ENCODE measurements at regions not wholly inside any gene's neighbourhood (a gene's known extent, or its start where the extent isn't known, plus 50 kb on each side); places are given as distances from the start of the nearest gene placed in this dataset.

DNA sequence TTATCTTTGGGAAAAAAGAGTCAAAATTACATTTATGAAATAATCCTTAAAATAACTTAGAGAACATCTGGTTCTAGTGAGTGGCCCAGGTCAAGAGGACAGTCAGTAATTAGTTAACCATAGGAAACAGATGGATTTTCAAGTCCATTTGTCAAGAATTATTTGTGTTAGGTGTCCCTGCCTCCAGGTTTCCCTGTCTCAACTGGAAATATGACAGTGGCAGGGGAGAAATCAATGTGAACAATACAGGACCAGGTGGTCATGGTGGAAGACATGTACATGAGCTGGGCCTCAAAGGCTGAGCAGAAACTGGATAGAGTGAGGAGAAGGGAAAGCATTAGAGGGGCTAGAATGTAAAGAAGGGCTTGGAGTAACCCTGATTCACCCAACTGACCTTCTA, 372.6 kb downstream of the VPS13C start:
- H2AFZ ChIP-seq = no peak overlapping the region
- TF ChIP-seq, protein P1, sequence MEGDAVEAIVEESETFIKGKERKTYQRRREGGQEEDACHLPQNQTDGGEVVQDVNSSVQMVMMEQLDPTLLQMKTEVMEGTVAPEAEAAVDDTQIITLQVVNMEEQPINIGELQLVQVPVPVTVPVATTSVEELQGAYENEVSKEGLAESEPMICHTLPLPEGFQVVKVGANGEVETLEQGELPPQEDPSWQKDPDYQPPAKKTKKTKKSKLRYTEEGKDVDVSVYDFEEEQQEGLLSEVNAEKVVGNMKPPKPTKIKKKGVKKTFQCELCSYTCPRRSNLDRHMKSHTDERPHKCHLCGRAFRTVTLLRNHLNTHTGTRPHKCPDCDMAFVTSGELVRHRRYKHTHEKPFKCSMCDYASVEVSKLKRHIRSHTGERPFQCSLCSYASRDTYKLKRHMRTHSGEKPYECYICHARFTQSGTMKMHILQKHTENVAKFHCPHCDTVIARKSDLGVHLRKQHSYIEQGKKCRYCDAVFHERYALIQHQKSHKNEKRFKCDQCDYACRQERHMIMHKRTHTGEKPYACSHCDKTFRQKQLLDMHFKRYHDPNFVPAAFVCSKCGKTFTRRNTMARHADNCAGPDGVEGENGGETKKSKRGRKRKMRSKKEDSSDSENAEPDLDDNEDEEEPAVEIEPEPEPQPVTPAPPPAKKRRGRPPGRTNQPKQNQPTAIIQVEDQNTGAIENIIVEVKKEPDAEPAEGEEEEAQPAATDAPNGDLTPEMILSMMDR (IDR thresholded peaks at IDR 0.05) = no peak
- no peak overlapping the region for H3K27ac ChIP-seq
- H3K4me2 ChIP-seq (ENCODE audit: low read length) = no peak overlapping the region
- H3K27me3 ChIP-seq (ENCODE audit: control insufficient read depth, insufficient read depth, low read length) = no peaks in the 10 kb centered on the region
- no peaks in the 10 kb centered on the region for H3K9me3 ChIP-seq (ENCODE audit: control insufficient read depth, low read length)
- H3K36me3 ChIP-seq (ENCODE audit: control insufficient read depth, insufficient read depth, low read length) = no peaks in the 10 kb centered on the region
- H3K4me3 ChIP-seq (ENCODE audit: low read depth, low read length) = no peak overlapping the region
- no peak overlapping the region for H3K9ac ChIP-seq
- no peaks in the 10 kb centered on the region for H3K4me1 ChIP-seq
- H3K79me2 ChIP-seq = no peaks in the 10 kb centered on the region

DNA sequence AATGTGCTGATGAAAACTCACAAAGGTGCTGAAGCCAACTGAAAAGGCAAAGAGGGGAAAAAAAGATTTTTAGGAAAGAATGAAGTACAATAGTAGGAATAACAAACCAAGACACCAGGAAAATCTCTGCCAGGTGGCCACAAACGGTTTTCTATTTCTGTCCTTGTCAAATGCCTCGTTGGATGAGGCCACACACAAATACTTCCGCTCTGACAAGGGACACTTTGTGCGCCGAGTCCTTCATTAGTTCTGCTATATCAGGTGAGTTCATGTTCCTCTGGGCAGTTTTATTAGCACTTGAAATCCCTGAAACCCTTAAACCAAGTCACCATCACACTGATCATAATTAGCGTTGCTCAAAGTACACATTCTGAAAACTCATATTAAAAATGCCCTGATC, 373.1 kb downstream of the VPS13C start:
- H3K4me3 ChIP-seq (ENCODE audit: low read depth, low read length) = no peak overlapping the region
- H3K9me3 ChIP-seq (ENCODE audit: control insufficient read depth, low read length) = no peaks in the 10 kb centered on the region
- no peaks in the 10 kb centered on the region for H3K36me3 ChIP-seq (ENCODE audit: control insufficient read depth, insufficient read depth, low read length)
- no peak overlapping the region for H3K9ac ChIP-seq
- no peak overlapping the region for H3K4me2 ChIP-seq (ENCODE audit: low read length)
- TF ChIP-seq, protein P1 (IDR thresholded peaks at IDR 0.05) = no peak
- H3K27me3 ChIP-seq (ENCODE audit: control insufficient read depth, insufficient read depth, low read length) = no peaks in the 10 kb centered on the region
- H2AFZ ChIP-seq = no peak overlapping the region
- H3K79me2 ChIP-seq = no peaks in the 10 kb centered on the region
- no peak overlapping the region for H3K27ac ChIP-seq
- no peaks in the 10 kb centered on the region for H3K4me1 ChIP-seq

DNA sequence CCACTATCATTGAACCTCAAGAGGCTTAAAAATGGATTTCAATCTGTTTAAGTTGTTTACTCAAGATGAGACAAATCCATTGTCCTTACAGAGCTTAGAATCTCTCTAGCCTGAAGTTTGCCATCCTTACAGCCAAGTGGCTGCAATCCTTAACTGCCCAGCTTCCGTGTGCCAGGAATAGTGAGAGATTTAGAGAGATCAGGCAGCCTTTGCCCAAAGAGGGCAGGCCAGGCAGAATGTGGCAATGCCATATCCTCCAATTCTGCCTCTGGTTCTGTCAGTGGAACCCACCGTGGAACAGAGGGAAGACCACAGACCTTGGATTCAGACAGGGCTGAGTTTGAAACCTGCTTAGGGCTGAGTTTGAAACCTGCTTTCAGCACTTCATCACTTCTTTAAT, 374.3 kb downstream of the VPS13C start:
- H3K4me2 ChIP-seq (ENCODE audit: low read length) = no peak overlapping the region
- H2AFZ ChIP-seq = no peak overlapping the region
- H3K4me3 ChIP-seq (ENCODE audit: low read depth, low read length) = no peak overlapping the region
- TF ChIP-seq, protein P1 (IDR thresholded peaks at IDR 0.05) = no peak
- no peak overlapping the region for H3K9ac ChIP-seq
- H3K4me1 ChIP-seq = no peaks in the 10 kb centered on the region
- no peaks in the 10 kb centered on the region for H3K9me3 ChIP-seq (ENCODE audit: control insufficient read depth, low read length)
- no peaks in the 10 kb centered on the region for H3K79me2 ChIP-seq
- H3K27me3 ChIP-seq (ENCODE audit: control insufficient read depth, insufficient read depth, low read length) = no peaks in the 10 kb centered on the region
- no peak overlapping the region for H3K27ac ChIP-seq
- H3K36me3 ChIP-seq (ENCODE audit: control insufficient read depth, insufficient read depth, low read length) = no peaks in the 10 kb centered on the region

DNA sequence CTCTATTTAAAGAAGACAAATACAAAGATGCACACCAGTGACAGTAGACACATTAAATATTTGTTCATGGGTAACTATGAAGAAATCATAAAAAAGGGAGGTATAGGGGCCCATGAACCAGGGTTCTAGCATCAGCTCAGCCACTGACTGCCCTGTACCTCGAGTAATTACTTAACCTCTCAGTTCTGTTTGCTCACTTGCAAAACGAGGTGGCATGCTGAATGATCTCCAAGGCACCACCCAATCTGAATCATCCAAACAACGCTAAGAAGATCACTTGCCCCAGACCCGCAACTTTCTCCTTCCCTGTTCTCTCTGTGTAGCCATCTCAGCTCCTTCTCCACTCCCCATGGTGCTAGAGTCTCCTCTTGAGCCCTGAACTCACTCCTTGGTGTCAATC, 374.7 kb downstream of the VPS13C start:
- Histone ChIP-seq H3K9ac (no peak overlapping the region), H3K9me3 (ENCODE audit: control insufficient read depth, low read length) (no peaks in the 10 kb centered on the region), H3K4me3 (ENCODE audit: low read depth, low read length) (no peak overlapping the region), H3K27me3 (ENCODE audit: control insufficient read depth, insufficient read depth, low read length) (no peaks in the 10 kb centered on the region), H3K4me1 (no peaks in the 10 kb centered on the region), H2AFZ (no peak overlapping the region), H3K4me2 (ENCODE audit: low read length) (no peak overlapping the region), H3K36me3 (ENCODE audit: control insufficient read depth, insufficient read depth, low read length) (no peaks in the 10 kb centered on the region), H3K79me2 (no peaks in the 10 kb centered on the region), H3K27ac (no peak overlapping the region)
- TF ChIP-seq, protein P1 (IDR thresholded peaks at IDR 0.05) = no peak

DNA sequence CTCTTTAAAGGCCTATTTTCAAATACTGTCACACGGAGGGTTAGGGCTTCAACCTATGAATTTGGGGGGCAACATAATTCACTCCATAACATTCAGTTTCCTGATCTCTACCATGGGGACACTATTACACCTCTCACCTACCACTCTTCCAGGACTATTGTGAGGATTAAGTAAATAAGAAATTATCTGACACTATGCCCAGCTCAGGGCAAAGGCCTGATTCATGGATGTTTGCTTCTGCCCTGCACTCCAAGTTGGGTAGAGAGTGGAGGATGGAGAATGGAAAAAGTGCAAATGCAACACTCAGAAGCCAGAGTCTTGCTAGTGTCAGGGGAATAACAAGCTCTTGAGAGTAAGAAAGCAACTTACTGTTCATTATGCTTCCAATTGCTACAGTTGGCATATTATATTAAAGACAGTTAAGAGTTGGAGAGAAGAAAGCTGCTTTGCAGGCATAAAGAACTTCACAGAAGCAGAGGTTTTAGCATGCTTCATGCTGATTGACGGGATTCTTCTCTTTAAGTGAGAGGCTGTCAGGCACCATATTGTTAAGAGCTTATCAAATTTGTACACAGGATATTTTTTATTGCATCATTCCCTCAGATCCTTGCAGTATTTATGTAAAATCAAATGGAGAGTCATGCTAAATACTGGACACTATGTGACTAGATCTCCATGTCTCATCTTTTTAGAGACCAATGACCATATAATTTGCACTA, 375.3 kb downstream of the VPS13C start:
- Histone ChIP-seq H3K36me3 (ENCODE audit: control insufficient read depth, insufficient read depth, low read length) (no peaks in the 10 kb centered on the region), H2AFZ (no peak overlapping the region), H3K79me2 (no peaks in the 10 kb centered on the region), H3K9me3 (ENCODE audit: control insufficient read depth, low read length) (no peaks in the 10 kb centered on the region), H3K27ac (no peak overlapping the region), H3K27me3 (ENCODE audit: control insufficient read depth, insufficient read depth, low read length) (no peaks in the 10 kb centered on the region), H3K4me3 (ENCODE audit: low read depth, low read length) (no peak overlapping the region), H3K9ac (no peak overlapping the region), H3K4me2 (ENCODE audit: low read length) (no peak overlapping the region), H3K4me1 (no peaks in the 10 kb centered on the region)
- TF ChIP-seq, protein P1 (IDR thresholded peaks at IDR 0.05) = no peak
